ENCODE measurements at regions not wholly inside any gene's neighbourhood (a gene's known extent, or its start where the extent isn't known, plus 50 kb on each side); places are given as distances from the start of the nearest gene placed in this dataset.

GRCh38 chrX:46327566-46328115, 217.6 kb downstream of the ZNF674 start (continued):
- TF ChIP-seq ZFP91 (CRISPR knock-in tag; IDR thresholded peaks at IDR 0.05; ENCODE audit: borderline replicate concordance) (no peak), ZNF256 (CRISPR knock-in tag; conservative IDR thresholded peaks at IDR 0.05) (no peak), ZFY (CRISPR knock-in tag; IDR thresholded peaks at IDR 0.05) (no peak; the same call in 1 of the 2 replicates), GTF2F1 (IDR thresholded peaks at IDR 0.05; ENCODE audit: low read length) (no peak), CHCHD3 (CRISPR knock-in tag; IDR thresholded peaks at IDR 0.05) (no peak), ZNF143 (CRISPR knock-in tag; IDR thresholded peaks at IDR 0.05) (no peak), RELA (CRISPR knock-in tag; IDR thresholded peaks at IDR 0.05) (no peak), HDAC2 (CRISPR knock-in tag; IDR thresholded peaks at IDR 0.05) (no peak; the same call in 1 of the 2 replicates), ZNF3 (CRISPR knock-in tag; IDR thresholded peaks at IDR 0.05) (no peak), GATAD1 (CRISPR knock-in tag; IDR thresholded peaks at IDR 0.05) (peak; percentile 43; the same call in 1 of the 2 replicates), ZNF737 (CRISPR knock-in tag; IDR thresholded peaks at IDR 0.05; ENCODE audit: borderline replicate concordance) (no peak), ATF4 (CRISPR knock-in tag; IDR thresholded peaks at IDR 0.05) (peak in 1 of 2 experiments; percentile 14; a peak in 1 of 4 replicates), ZNF598 (CRISPR knock-in tag; IDR thresholded peaks at IDR 0.05; ENCODE audit: borderline replicate concordance) (no peak), ZFP36L2 (CRISPR knock-in tag; IDR thresholded peaks at IDR 0.05) (no peak), TFAP4 (IDR thresholded peaks at IDR 0.05; ENCODE audit: borderline replicate concordance, low read depth) (peak; percentile 52; the same call in 1 of the 2 replicates), ATF6 (CRISPR knock-in tag; conservative IDR thresholded peaks at IDR 0.05) (no peak), HMGXB3 (CRISPR knock-in tag; IDR thresholded peaks at IDR 0.05; ENCODE audit: borderline replicate concordance) (0 out of 2 replicates have a peak, but pooled peaks have one; percentile 35), ZBTB21 (CRISPR knock-in tag; IDR thresholded peaks at IDR 0.05) (no peak), SRSF1 (optimal IDR thresholded peaks at IDR 0.05; ENCODE audit: low read depth, low read length) (no peak), CENPX (CRISPR knock-in tag; IDR thresholded peaks at IDR 0.05) (no peak), ZKSCAN5 (CRISPR knock-in tag; IDR thresholded peaks at IDR 0.05) (no peak)
